Activated CD4-positive, alpha-beta T cell treated with anti-CD3 and anti-CD28 coated beads, Interleukin-2, amount 10 ng/mL, durations not matched to agents 7 days and 5 days (primary cell): ENCODE measurements at regions not wholly inside any gene's neighbourhood (a gene's known extent, or its start where the extent isn't known, plus 50 kb on each side); places are given as distances from the start of the nearest gene placed in this dataset.
"Not testable (repeated sequence)": the region's sequence is repeated elsewhere in the genome, so short reads cannot be mapped to it uniquely, and the experiment has no call there.

Experiments used
- CTCF ChIA-PET: fragments of 350-600 bp; sonication (Branson Sonifier 250); formaldehyde crosslinking; loops from one replicate; lab custom pipeline; 2021; ENCODE audit warnings: antibody characterized with exemption; lab: Charles Lee
- POLR2A ChIA-PET: fragments of 350-600 bp; sonication (Branson Sonifier 250); formaldehyde crosslinking; loops from one replicate; lab custom pipeline; 2021; ENCODE audit warnings: antibody characterized with exemption; lab: Charles Lee
- DNase-seq: peaks from one replicate; pipeline ENCODE4 v3.0.0-alpha.2; 2020
- H3K27ac Mint-ChIP-seq: one replicate; pipeline ENCODE4 v1.8.0; 2021; ENCODE audit warnings: mild to moderate bottlenecking, moderate library complexity, mixed read lengths
- H3K27me3 Mint-ChIP-seq: one replicate; pipeline ENCODE4 v1.8.0; 2021; ENCODE audit warnings: mixed read lengths
- H3K36me3 Mint-ChIP-seq: one replicate; pipeline ENCODE4 v1.8.0; 2021; ENCODE audit warnings: low read depth, mixed read lengths
- H3K4me1 Mint-ChIP-seq: one replicate; pipeline ENCODE4 v1.8.0; 2021; ENCODE audit warnings: mixed read lengths
- H3K4me3 Mint-ChIP-seq: one replicate; pipeline ENCODE4 v1.8.0; 2021; ENCODE audit warnings: mild to moderate bottlenecking, moderate library complexity, mixed read lengths
- H3K9me3 Mint-ChIP-seq: one replicate; pipeline ENCODE4 v1.8.0; 2021; ENCODE audit warnings: mixed read lengths

DNA sequence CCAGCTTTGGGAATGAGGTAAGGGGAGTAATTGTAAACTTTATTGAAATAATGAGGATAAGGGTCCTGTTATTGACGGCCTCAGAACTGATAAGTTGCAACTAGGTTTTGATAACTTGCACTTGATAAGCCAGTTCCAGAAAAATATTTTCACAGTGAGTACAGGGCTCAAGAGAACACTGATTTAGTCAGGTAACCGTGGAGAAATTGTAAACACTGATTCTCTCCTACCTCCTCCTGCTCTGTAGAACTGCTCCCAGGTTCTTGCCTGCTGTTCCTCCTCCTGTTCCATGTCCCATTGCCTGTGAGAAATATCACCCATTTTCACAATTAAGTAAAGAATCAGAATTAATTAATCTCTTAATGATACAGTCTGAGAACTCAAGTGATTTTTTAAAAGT lies 55.0 kb upstream of the CXXC4 start:
- no peak for DNase-seq
- H3K36me3 Mint-ChIP-seq, result no peaks in the 10 kb centered on the region
- H3K27ac Mint-ChIP-seq, result no peak overlapping the region
- ChIA-PET CTCF (no interaction called here), POLR2A (no interaction called here)
- no peaks in the 10 kb centered on the region for H3K9me3 Mint-ChIP-seq
- no peaks in the 10 kb centered on the region for H3K27me3 Mint-ChIP-seq
- no peak overlapping the region for H3K4me3 Mint-ChIP-seq
- H3K4me1 Mint-ChIP-seq, result no peaks in the 10 kb centered on the region

- H3K27me3 Mint-ChIP-seq, result no peaks in the 10 kb centered on the region
- no peak overlapping the region for H3K4me3 Mint-ChIP-seq
- ChIA-PET CTCF (no interaction called here), POLR2A (no interaction called here)
- H3K36me3 Mint-ChIP-seq, result no peaks in the 10 kb centered on the region
- DNase-seq, result no peak
- H3K27ac Mint-ChIP-seq, result no peak overlapping the region
- no peaks in the 10 kb centered on the region for H3K9me3 Mint-ChIP-seq
- no peaks in the 10 kb centered on the region for H3K4me1 Mint-ChIP-seq
These were observed 64.8 kb upstream of the CXXC4 start for GRCh38 chr4:104559502-104559901.

- H3K9me3 Mint-ChIP-seq, result no peaks in the 10 kb centered on the region
- DNase-seq, result no peak
- H3K27ac Mint-ChIP-seq, result no peak overlapping the region
- no peaks in the 10 kb centered on the region for H3K27me3 Mint-ChIP-seq
- no peaks in the 10 kb centered on the region for H3K36me3 Mint-ChIP-seq
- ChIA-PET CTCF (no interaction called here), POLR2A (no interaction called here)
- no peak overlapping the region for H3K4me3 Mint-ChIP-seq
- no peaks in the 10 kb centered on the region for H3K4me1 Mint-ChIP-seq
These were observed 76.6 kb upstream of the CXXC4 start for GRCh38 chr4:104571341-104571740.

- POLR2A ChIA-PET, result no interaction called here
- H3K9me3 Mint-ChIP-seq, result no peaks in the 10 kb centered on the region
- CTCF ChIA-PET, result no interaction called here
- H3K36me3 Mint-ChIP-seq, result no peaks in the 10 kb centered on the region
- H3K27ac Mint-ChIP-seq, result no peak overlapping the region
- no peak for DNase-seq
- H3K27me3 Mint-ChIP-seq, result no peaks in the 10 kb centered on the region
- H3K4me1 Mint-ChIP-seq, result no peaks in the 10 kb centered on the region
- no peak overlapping the region for H3K4me3 Mint-ChIP-seq
These were observed 79.7 kb upstream of the CXXC4 start for GRCh38 chr4:104574371-104574770.

- H3K27ac Mint-ChIP-seq, result no peak overlapping the region
- H3K9me3 Mint-ChIP-seq, result no peaks in the 10 kb centered on the region
- H3K27me3 Mint-ChIP-seq, result no peaks in the 10 kb centered on the region
- H3K4me3 Mint-ChIP-seq, result no peak overlapping the region
- H3K4me1 Mint-ChIP-seq, result no peaks in the 10 kb centered on the region
- DNase-seq, result no peak
- POLR2A ChIA-PET, result no interaction called here
- no peaks in the 10 kb centered on the region for H3K36me3 Mint-ChIP-seq
- CTCF ChIA-PET, result no interaction called here
These were observed 80.6 kb upstream of the CXXC4 start for GRCh38 chr4:104575278-104575677.

DNA sequence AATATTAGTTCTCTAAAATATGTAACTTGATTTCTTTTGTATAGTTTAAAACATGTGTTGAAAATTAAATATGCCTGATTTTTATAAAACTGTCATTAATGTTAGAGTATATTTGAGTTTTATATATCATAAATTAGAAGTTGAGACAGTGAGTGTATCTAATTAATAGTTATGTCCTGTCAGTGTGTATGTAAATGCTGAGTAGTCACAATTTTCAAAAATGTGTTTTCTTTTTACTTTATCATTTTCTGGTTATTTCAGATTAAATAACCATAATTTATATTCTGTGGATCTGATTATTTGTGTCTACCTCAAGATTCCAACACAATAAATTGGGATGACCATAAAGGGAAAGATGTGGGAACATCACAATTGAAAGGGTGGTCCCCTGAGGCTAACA lies 82.7 kb upstream of the CXXC4 start:
- no peak for DNase-seq
- H3K27me3 Mint-ChIP-seq, result no peaks in the 10 kb centered on the region
- H3K36me3 Mint-ChIP-seq, result no peaks in the 10 kb centered on the region
- H3K4me1 Mint-ChIP-seq, result no peaks in the 10 kb centered on the region
- H3K4me3 Mint-ChIP-seq, result no peak overlapping the region
- no peaks in the 10 kb centered on the region for H3K9me3 Mint-ChIP-seq
- ChIA-PET POLR2A (no interaction called here), CTCF (no interaction called here)
- no peak overlapping the region for H3K27ac Mint-ChIP-seq

DNA sequence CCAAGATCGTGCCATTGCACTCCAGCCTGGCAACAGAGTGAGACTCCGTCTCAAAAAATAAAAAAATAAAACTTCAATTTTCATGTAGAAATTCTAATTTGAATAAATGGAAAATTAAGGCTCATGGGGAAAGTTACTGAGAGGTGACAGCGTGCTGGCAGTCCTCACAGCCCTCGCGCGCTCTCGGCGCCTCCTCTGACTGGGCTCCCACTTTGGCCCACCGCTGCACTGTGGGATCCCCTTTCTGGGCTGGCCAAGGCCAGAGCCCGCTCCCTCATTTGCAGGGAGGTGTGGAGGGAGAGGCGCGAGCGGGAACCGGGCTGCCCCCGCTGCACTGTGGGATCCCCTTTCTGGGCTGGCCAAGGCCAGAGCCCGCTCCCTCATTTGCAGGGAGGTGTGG lies 86.8 kb upstream of the CXXC4 start:
- H3K27ac Mint-ChIP-seq, H3K4me1 Mint-ChIP-seq, H3K9me3 Mint-ChIP-seq, H3K36me3 Mint-ChIP-seq, DNase-seq, CTCF ChIA-PET, H3K4me3 Mint-ChIP-seq, POLR2A ChIA-PET, H3K27me3 Mint-ChIP-seq: not testable (repeated sequence)

- H3K27ac Mint-ChIP-seq, H3K9me3 Mint-ChIP-seq, CTCF ChIA-PET, DNase-seq, H3K27me3 Mint-ChIP-seq, H3K4me1 Mint-ChIP-seq, POLR2A ChIA-PET, H3K36me3 Mint-ChIP-seq, H3K4me3 Mint-ChIP-seq: not testable (repeated sequence)
These were observed 87.4 kb upstream of the CXXC4 start for GRCh38 chr4:104582056-104582455.

GRCh38 chr4:104589264-104589868 lies 94.7 kb upstream of the CXXC4 start:
- no peak for DNase-seq
- Mint-ChIP-seq H3K4me3 (no peak overlapping the region), H3K4me1 (no peaks in the 10 kb centered on the region), H3K9me3 (no peaks in the 10 kb centered on the region), H3K27ac (no peak overlapping the region), H3K36me3 (no peaks in the 10 kb centered on the region), H3K27me3 (no peaks in the 10 kb centered on the region)
- CTCF ChIA-PET, result no interaction called here
- POLR2A ChIA-PET, result no interaction called here

DNA sequence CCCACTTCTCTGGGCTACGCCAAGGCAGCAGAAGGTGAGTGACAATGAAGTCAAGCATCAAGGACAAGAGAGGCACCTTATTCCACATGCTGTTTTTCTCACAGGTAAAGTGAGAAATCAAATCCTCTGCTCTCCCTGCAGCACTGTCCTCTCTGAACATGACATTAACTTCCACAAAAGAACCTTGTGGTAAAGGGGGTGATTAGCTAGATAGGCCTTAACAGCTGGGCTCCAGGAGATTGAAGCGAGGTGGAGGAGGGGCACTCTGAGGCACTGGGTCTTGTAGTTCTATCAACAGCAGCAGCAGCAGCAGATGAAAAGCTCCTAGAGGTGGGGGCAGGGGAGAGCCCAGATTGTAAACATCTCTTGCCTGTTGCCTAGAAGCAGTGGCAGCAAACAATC lies 96.8 kb upstream of the CXXC4 start:
- ChIA-PET POLR2A (no interaction called here), CTCF (no interaction called here)
- Mint-ChIP-seq H3K4me3 (no peak overlapping the region), H3K4me1 (no peaks in the 10 kb centered on the region), H3K27ac (no peak overlapping the region), H3K9me3 (no peaks in the 10 kb centered on the region), H3K27me3 (no peaks in the 10 kb centered on the region), H3K36me3 (no peaks in the 10 kb centered on the region)
- DNase-seq, result no peak

GRCh38 chr4:104592183-104592582 lies 97.5 kb upstream of the CXXC4 start:
- Mint-ChIP-seq H3K27me3 (no peaks in the 10 kb centered on the region), H3K4me1 (no peaks in the 10 kb centered on the region), H3K4me3 (no peak overlapping the region), H3K9me3 (no peaks in the 10 kb centered on the region), H3K27ac (no peak overlapping the region), H3K36me3 (no peaks in the 10 kb centered on the region)
- DNase-seq, result no peak
- ChIA-PET POLR2A (no interaction called here), CTCF (interaction anchor here (1.1 kb wide), 1 partner anchor 34 kb away, joined by 3 read pairs; no protein-coding TSS in a partner anchor)

DNA sequence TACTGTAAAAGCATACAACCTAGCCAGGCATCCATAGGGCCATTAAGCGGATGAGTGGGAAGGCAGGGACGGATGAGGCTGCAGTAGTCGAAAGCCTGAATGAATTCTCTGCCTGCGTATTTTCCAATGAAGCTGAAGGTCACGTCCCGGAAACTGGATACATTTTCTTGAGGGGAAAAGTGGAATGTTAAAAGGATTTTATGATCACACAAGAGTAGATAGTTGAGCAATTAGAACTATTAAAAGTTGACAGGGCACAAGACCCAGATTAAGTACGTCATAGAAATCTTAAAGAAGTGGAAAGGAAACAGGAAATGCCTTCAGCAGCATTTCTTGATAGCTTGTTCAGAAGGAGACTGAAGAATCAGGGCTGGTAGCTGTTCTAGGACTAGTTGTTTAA lies 98.3 kb upstream of the CXXC4 start:
- Mint-ChIP-seq H3K9me3 (no peaks in the 10 kb centered on the region), H3K27ac (no peak overlapping the region), H3K27me3 (no peaks in the 10 kb centered on the region), H3K4me3 (no peak overlapping the region), H3K4me1 (no peaks in the 10 kb centered on the region), H3K36me3 (no peaks in the 10 kb centered on the region)
- ChIA-PET CTCF (interaction anchor here (1.1 kb wide), 1 partner anchor 33 kb away, joined by 3 read pairs; no protein-coding TSS in a partner anchor), POLR2A (no interaction called here)
- no peak for DNase-seq

DNA sequence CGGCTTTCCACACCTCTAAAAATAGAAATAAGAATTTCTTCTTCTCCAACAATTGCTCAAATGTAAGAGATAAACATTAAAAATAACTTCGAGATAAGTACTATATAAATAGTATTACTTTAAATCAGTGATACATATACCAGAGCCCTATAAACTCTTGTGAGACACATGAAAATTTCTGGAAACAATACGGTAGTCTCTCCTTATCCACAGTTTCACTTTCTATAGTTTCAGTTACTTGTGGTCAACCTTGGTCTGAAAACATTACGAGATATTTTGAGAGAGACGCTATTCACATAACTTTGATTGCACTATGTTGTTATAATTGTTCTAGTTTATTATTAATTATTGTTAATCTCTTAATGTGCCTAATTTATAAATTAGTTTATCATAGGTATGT lies 101.5 kb upstream of the CXXC4 start:
- Mint-ChIP-seq H3K4me1 (no peaks in the 10 kb centered on the region), H3K4me3 (no peak overlapping the region), H3K36me3 (no peaks in the 10 kb centered on the region), H3K27ac (no peak overlapping the region), H3K27me3 (no peaks in the 10 kb centered on the region), H3K9me3 (no peaks in the 10 kb centered on the region)
- ChIA-PET CTCF (no interaction called here), POLR2A (no interaction called here)
- no peak for DNase-seq

DNA sequence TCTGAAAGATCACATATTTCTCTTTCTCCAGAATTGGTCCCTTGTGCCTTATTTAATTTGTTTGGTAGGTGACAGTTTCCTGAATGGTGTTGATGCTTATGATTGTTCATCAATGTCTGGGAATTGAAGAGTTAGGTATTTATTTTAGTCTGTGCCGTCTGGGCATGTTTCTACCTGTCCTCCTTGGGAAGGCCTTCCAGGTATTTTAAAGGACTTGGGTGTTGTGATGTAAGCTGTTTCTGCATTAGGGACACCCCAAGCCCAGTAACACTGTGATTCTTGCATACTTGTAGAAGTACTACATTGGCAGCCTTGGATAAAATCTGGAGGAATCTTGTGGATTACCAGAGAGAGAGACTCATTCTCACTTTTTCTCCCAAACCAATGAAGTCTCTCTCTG lies 120.8 kb upstream of the CXXC4 start:
- H3K36me3 Mint-ChIP-seq, result no peaks in the 10 kb centered on the region
- no peak for DNase-seq
- H3K4me3 Mint-ChIP-seq, result no peak overlapping the region
- POLR2A ChIA-PET, result no interaction called here
- H3K4me1 Mint-ChIP-seq, result no peaks in the 10 kb centered on the region
- CTCF ChIA-PET, result no interaction called here
- H3K27me3 Mint-ChIP-seq, result no peaks in the 10 kb centered on the region
- H3K9me3 Mint-ChIP-seq, result peaks cover 3% of the 10 kb centered on the region
- H3K27ac Mint-ChIP-seq, result no peak overlapping the region
